ENCODE measurements at regions not wholly inside any gene's neighbourhood (a gene's known extent, or its start where the extent isn't known, plus 50 kb on each side); places are given as distances from the start of the nearest gene placed in this dataset.

DNA sequence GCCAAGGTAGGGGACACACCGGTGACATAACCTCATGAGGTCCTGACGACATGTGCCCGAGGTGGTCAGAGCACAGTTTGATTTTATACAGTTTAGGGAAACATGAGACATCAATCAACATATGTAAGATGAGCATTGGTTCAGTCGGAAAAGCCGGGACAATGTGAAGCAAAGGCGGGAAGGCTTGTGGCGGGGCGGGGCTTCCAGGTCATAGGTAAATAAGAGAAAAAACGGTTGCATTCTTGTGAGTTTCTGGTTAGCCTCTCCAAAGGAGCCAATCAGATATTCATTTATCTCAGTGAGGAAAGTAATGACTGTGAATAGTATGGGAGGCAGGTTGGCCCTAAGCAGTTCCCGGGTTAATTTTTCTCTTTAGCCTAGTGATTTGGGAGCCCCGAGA is 271.7 kb upstream of the ATP10A start:
- no peak for DNase-seq (ENCODE audit: low read depth in 1 of 2, low spot score in 1 of 2)
- Histone ChIP-seq H3K36me3 (no peaks in the 10 kb centered on the region), H3K27ac (no peak overlapping the region), H3K9me3 (ENCODE audit: low read depth) (no peaks in the 10 kb centered on the region), H3K4me3 (no peak overlapping the region), H3K27me3 (no peaks in the 10 kb centered on the region), H3K4me1 (ENCODE audit: low read depth) (no peaks in the 10 kb centered on the region)
- TF ChIP-seq, protein P1, sequence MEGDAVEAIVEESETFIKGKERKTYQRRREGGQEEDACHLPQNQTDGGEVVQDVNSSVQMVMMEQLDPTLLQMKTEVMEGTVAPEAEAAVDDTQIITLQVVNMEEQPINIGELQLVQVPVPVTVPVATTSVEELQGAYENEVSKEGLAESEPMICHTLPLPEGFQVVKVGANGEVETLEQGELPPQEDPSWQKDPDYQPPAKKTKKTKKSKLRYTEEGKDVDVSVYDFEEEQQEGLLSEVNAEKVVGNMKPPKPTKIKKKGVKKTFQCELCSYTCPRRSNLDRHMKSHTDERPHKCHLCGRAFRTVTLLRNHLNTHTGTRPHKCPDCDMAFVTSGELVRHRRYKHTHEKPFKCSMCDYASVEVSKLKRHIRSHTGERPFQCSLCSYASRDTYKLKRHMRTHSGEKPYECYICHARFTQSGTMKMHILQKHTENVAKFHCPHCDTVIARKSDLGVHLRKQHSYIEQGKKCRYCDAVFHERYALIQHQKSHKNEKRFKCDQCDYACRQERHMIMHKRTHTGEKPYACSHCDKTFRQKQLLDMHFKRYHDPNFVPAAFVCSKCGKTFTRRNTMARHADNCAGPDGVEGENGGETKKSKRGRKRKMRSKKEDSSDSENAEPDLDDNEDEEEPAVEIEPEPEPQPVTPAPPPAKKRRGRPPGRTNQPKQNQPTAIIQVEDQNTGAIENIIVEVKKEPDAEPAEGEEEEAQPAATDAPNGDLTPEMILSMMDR (IDR thresholded peaks at IDR 0.05; ENCODE audit: low read depth, low read length): no peak

- Histone ChIP-seq H3K27me3 (no peaks in the 10 kb centered on the region), H3K9me3 (ENCODE audit: low read depth) (no peaks in the 10 kb centered on the region), H3K36me3 (no peaks in the 10 kb centered on the region), H3K4me1 (ENCODE audit: low read depth) (no peaks in the 10 kb centered on the region), H3K4me3 (no peak overlapping the region), H3K27ac (no peak overlapping the region)
- DNase-seq (ENCODE audit: low read depth in 1 of 2, low spot score in 1 of 2): no peak
- TF ChIP-seq, protein P1 (IDR thresholded peaks at IDR 0.05; ENCODE audit: low read depth, low read length): no peak
These were observed 271.0 kb upstream of the ATP10A start for GRCh38 chr15:26134152-26134551.

- Histone ChIP-seq H3K36me3 (no peaks in the 10 kb centered on the region), H3K9me3 (ENCODE audit: low read depth) (no peaks in the 10 kb centered on the region), H3K4me3 (no peak overlapping the region), H3K27me3 (no peaks in the 10 kb centered on the region), H3K4me1 (ENCODE audit: low read depth) (no peaks in the 10 kb centered on the region), H3K27ac (no peak overlapping the region)
- TF ChIP-seq, protein P1 (IDR thresholded peaks at IDR 0.05; ENCODE audit: low read depth, low read length): no peak
- DNase-seq (ENCODE audit: low read depth in 1 of 2, low spot score in 1 of 2): no peak
These were observed 269.7 kb upstream of the ATP10A start for GRCh38 chr15:26132811-26133210.

DNA sequence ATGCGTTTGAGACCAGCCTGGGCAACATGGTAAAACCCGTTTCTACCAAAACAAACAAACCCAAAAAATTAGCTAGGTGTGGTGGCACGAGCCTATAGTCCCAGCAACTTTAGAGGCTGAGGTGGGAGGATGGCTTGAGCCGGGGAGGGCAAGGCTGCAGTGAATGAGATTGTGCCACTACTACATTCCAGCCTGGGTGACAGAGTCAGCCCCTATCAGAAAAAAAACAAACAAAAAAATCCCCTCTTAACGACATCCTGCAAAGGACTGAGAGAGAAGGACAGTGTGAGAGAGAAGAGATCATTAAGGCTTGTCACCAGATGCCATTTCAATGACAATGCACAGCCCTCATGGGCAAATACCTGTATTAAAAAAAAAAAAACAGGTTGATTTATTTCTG is 266.7 kb upstream of the ATP10A start:
- Histone ChIP-seq H3K4me3 (no peak overlapping the region), H3K27ac (no peak overlapping the region), H3K9me3 (ENCODE audit: low read depth) (no peaks in the 10 kb centered on the region), H3K4me1 (ENCODE audit: low read depth) (no peaks in the 10 kb centered on the region), H3K27me3 (no peaks in the 10 kb centered on the region), H3K36me3 (no peaks in the 10 kb centered on the region)
- TF ChIP-seq, protein P1 (IDR thresholded peaks at IDR 0.05; ENCODE audit: low read depth, low read length): no peak
- no peak for DNase-seq (ENCODE audit: low read depth in 1 of 2, low spot score in 1 of 2)

GRCh38 chr15:26128611-26129140 is 265.5 kb upstream of the ATP10A start:
- no peak overlapping the region for H3K27ac ChIP-seq
- H3K9me3 ChIP-seq (ENCODE audit: low read depth): no peaks in the 10 kb centered on the region
- H3K36me3 ChIP-seq: no peaks in the 10 kb centered on the region
- TF ChIP-seq, protein P1 (IDR thresholded peaks at IDR 0.05; ENCODE audit: low read depth, low read length): no peak
- DNase-seq (ENCODE audit: low read depth in 1 of 2, low spot score in 1 of 2): no peak
- H3K27me3 ChIP-seq: no peaks in the 10 kb centered on the region
- no peaks in the 10 kb centered on the region for H3K4me1 ChIP-seq (ENCODE audit: low read depth)
- H3K4me3 ChIP-seq: no peak overlapping the region
